K562 (cell line): ENCODE measurements at regions not wholly inside any gene's neighbourhood (a gene's known extent, or its start where the extent isn't known, plus 50 kb on each side); places are given as distances from the start of the nearest gene placed in this dataset.

Source experiments
- ATAC-seq: fragments of 200-7000 bp; cut with Tn5 transposase; 3 replicates; pipeline ENCODE4 v1.9.1; 2020; ENCODE audit warnings: moderate library complexity
- BruUV-seq: library from RNA; stranded (reverse); fragments of 400-500 nt; replicated peaks from 2 replicates; lab custom pipeline; 2021; lab: Mats Ljungman, UMichigan
- CTCF ChIA-PET: fragments of 300-600 bp; formaldehyde crosslinking; extraction: SDS; loops from one replicate; lab custom pipeline; 2021; ENCODE audit warnings: low intra/inter-chr PET ratio; lab: Yijun Ruan, JAX
- POLR2A ChIA-PET: fragments of 300-600, 350-650 bp; sonication (Branson Sonifier 250); formaldehyde crosslinking; extraction: SDS; loops from one replicate; lab custom pipeline; 2021; ENCODE audit warnings: antibody characterized with exemption, inconsistent platforms; lab: Yijun Ruan, JAX
- DNase-seq, 4 experiments: peaks; one replicate each; pipeline versions ENCODE4 v3.0.0 to v3.0.0-alpha.2; 2011 to 2018; ENCODE audit warnings: low spot score in 3 of 4, mixed read lengths in 3 of 4; ENCODE audit errors: extremely low read depth in 1 of 4
- FAIRE-seq: peaks from 2 replicates; lab custom pipeline; 2011; peaks lifted over from hg19 to GRCh38; lab: Jason Lieb, UNC
- H2AFZ ChIP-seq: 2 replicates; pipeline ENCODE4 v1.6.0; 2011; ENCODE audit warnings: low read depth, low read length, control low read depth, inconsistent platforms
- H3K27ac ChIP-seq: fragments of 200-600 bp; 3 replicates; pipeline ENCODE4 v1.8.0; 2011; ENCODE audit warnings: low read depth, mild to moderate bottlenecking, control low read depth, inconsistent platforms, low read length, moderate library complexity, mixed read lengths; ENCODE audit errors: extremely low read depth
- H3K27me3 ChIP-seq, 2 experiments: fragments of 300-600 bp in 1 of 2; 2 replicates in 1 of 2; 3 replicates in 1 of 2; pipeline versions ENCODE4 v1.6.0 to v1.8.0; 2011; ENCODE audit warnings: inconsistent platforms in 2 of 2, low read length in 2 of 2, mild to moderate bottlenecking in 1 of 2, mixed read lengths in 1 of 2, moderate library complexity in 1 of 2; ENCODE audit not compliant: control insufficient read depth in 2 of 2, insufficient read depth in 2 of 2
- H3K36me3 ChIP-seq: fragments of 300-600 bp; 3 replicates; pipeline ENCODE4 v1.8.0; 2011; ENCODE audit warnings: mild to moderate bottlenecking, low read length, inconsistent platforms; ENCODE audit not compliant: control insufficient read depth, insufficient read depth
- H3K4me1 ChIP-seq, 2 experiments: fragments of 200-600 bp in 1 of 2; replicated peaks in 1 of 2; 2 replicates in 1 of 2; 3 replicates in 1 of 2; pipeline versions ENCODE4 v1.5.1 to v1.8.0; 2011; ENCODE audit warnings: inconsistent platforms in 2 of 2, low read length in 2 of 2, mild to moderate bottlenecking in 1 of 2, mixed read lengths in 1 of 2, moderate library complexity in 1 of 2; ENCODE audit not compliant: control insufficient read depth in 2 of 2, insufficient read depth in 2 of 2
- H3K4me2 ChIP-seq: 2 replicates; pipeline ENCODE4 v1.6.1; 2011; ENCODE audit warnings: low read length, control low read depth, inconsistent platforms, mixed read lengths; ENCODE audit not compliant: insufficient read depth
- H3K4me3 ChIP-seq: fragments of 200-600 bp; sonication (generic), shearing (Covaris generic); 2 replicates; pipeline ENCODE4 v1.5.1; 2016; ENCODE audit warnings: control low read depth, inconsistent platforms
- H3K79me2 ChIP-seq: fragments of 200-600 bp; 3 replicates; pipeline ENCODE4 v1.8.0; 2011; ENCODE audit warnings: low read length, inconsistent platforms; ENCODE audit not compliant: control insufficient read depth, insufficient read depth
- H3K9ac ChIP-seq, 2 experiments: 2 replicates each; pipeline versions ENCODE4 v1.6.0 to v1.6.1; 2011; ENCODE audit warnings: low read depth in 2 of 2, low read length in 2 of 2, control low read depth in 1 of 2, inconsistent platforms in 1 of 2, mild to moderate bottlenecking in 1 of 2, mixed read lengths in 1 of 2; ENCODE audit not compliant: insufficient read depth in 1 of 2
- H3K9me1 ChIP-seq: one replicate; pipeline ENCODE4 v1.6.0; 2011; ENCODE audit warnings: inconsistent platforms, mild to moderate bottlenecking, low read length, moderate library complexity; ENCODE audit not compliant: control insufficient read depth, insufficient read depth
- H3K9me3 ChIP-seq: replicated peaks from 2 replicates; pipeline ENCODE4 v1.5.1; 2011; ENCODE audit warnings: low read depth, low read length, inconsistent platforms; ENCODE audit not compliant: control insufficient read depth, insufficient read depth
- H4K20me1 ChIP-seq: replicated peaks from 2 replicates; pipeline ENCODE4 v1.6.1; 2011; ENCODE audit warnings: low read length, inconsistent platforms, mixed read lengths; ENCODE audit not compliant: control insufficient read depth, insufficient read depth
- ARID4B ChIP-seq: sonication (generic); formaldehyde crosslinking; IDR thresholded peaks from 2 replicates; pipeline ENCODE4 v1.8.0; 2022; ENCODE audit warnings: mild to moderate bottlenecking, missing genetic modification reagents
- CLOCK ChIP-seq: fragments of 250-450 bp; sonication (Bioruptor Pico); IDR thresholded peaks from 2 replicates; pipeline ENCODE4 v1.4.0; 2020; ENCODE audit warnings: mild to moderate bottlenecking, moderate library complexity, borderline replicate concordance
- CTBP1 ChIP-seq: fragments of 450-650 bp; IDR thresholded peaks from 2 replicates; pipeline ENCODE4 v1.6.1; 2016; ENCODE audit warnings: borderline replicate concordance
- GABPB2 ChIP-seq: fragments of 250-450 bp; sonication (Bioruptor Pico); conservative IDR thresholded peaks from 2 replicates; pipeline ENCODE4 v1.5.1; 2021; ENCODE audit warnings: mild to moderate bottlenecking
- GTF2B ChIP-seq: IDR thresholded peaks from 2 replicates; pipeline ENCODE4 v1.6.1; 2011; ENCODE audit not compliant: insufficient read length; ENCODE audit errors: extremely low read depth
- HEY1 ChIP-seq: fragments of 250-450 bp; sonication (Bioruptor Pico); IDR thresholded peaks from 2 replicates; pipeline ENCODE4 v1.5.0; 2020; ENCODE audit warnings: mild to moderate bottlenecking, moderate library complexity, borderline replicate concordance
- HNRNPL ChIP-seq: fragments of 200-400 bp; formaldehyde crosslinking; IDR thresholded peaks from 2 replicates; pipeline ENCODE4 v1.6.1; 2017; ENCODE audit warnings: low read depth, mild to moderate bottlenecking, low read length
- NR1H2 ChIP-seq: sonication (generic); formaldehyde crosslinking; IDR thresholded peaks from 2 replicates; pipeline ENCODE4 v1.4.0; 2020; ENCODE audit warnings: mild to moderate bottlenecking, missing genetic modification reagents
- ZBTB2 ChIP-seq: fragments of 450-650 bp; IDR thresholded peaks from 2 replicates; pipeline ENCODE4 v1.6.1; 2016; ENCODE audit warnings: antibody characterized with exemption
- ZBTB8A ChIP-seq: fragments of 450-650 bp; IDR thresholded peaks from 2 replicates; pipeline ENCODE4 v1.6.1; 2018; ENCODE audit warnings: mild to moderate bottlenecking, moderate library complexity; ENCODE audit not compliant: partially characterized antibody
- ZNF175 ChIP-seq: fragments of 200-800 bp; sonication (Bioruptor generic); IDR thresholded peaks from 2 replicates; pipeline ENCODE4 v1.6.1; 2016; ENCODE audit warnings: low read depth, mild to moderate bottlenecking, missing genetic modification characterization, missing compliant biosample characterization
- WGBS: fragments of 100-300 bp; shearing (Covaris generic); methylation state at CpG from one replicate; pipeline ENCODE4 v1.1.6; 2016; ENCODE audit warnings: low coverage, mixed read lengths; ENCODE audit not compliant: insufficient coverage; ENCODE audit errors: missing lambda C conversion rate; 5-methylcytosine and 5-hydroxymethylcytosine counted together
- in situ Hi-C: fragments of 300-500 bp; cut with MboI; formaldehyde crosslinking; loops from 4 replicates; pipeline ENCODE4 v1.15.0; 2018; ENCODE audit warnings: inconsistent platforms, mixed read lengths
- intact Hi-C: fragments of 100-400 bp; cut with micrococcal nuclease; formaldehyde crosslinking; loops from 2 replicates; pipeline ENCODE4 v1.14.2; 2022
- TF ChIP-seq, protein P1 (sequence below): fragments of 250-450 bp; sonication (Bioruptor Pico); IDR thresholded peaks from 2 replicates; pipeline ENCODE4 v1.4.0; 2020; ENCODE audit warnings: mild to moderate bottlenecking

DNA sequence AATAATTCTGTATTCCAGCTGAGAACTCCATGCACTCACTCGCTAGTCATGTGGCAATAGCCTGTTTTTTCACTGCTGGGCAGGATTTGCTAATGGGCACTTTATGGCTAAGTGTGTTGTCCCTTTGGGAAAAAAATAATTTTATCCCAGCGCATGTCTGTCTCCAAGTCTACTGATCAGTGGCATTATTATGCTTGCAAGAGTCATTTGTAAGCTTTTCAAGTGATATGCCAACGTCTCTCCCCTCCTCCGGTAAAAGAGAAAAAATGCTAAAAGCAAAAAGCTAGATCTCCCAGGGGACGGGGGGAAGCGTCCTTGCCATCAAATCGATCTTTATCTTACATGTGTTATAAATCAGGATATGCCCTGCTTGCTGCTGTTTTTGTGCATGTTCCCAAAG is 407.7 kb downstream of the CDH26 start:
- no peak overlapping the region for H2AFZ ChIP-seq
- no peak for DNase-seq
- no peak overlapping the region for H3K4me3 ChIP-seq
- no peaks in the 10 kb centered on the region for H3K79me2 ChIP-seq
- no peaks in the 10 kb centered on the region for H3K36me3 ChIP-seq
- no peak for FAIRE-seq
- H3K4me2 ChIP-seq = no peak overlapping the region
- no peaks in the 10 kb centered on the region for H3K4me1 ChIP-seq
- intact Hi-C loops = no loop called here
- no peaks in the 10 kb centered on the region for H3K9me3 ChIP-seq
- ChIA-PET POLR2A (no interaction called here), CTCF (no interaction called here)
- in situ Hi-C loops = no loop called here
- H4K20me1 ChIP-seq = 0 out of 2 replicates have a peak, but pooled peaks cover 2% of the 10 kb centered on the region
- no peak overlapping the region for H3K27ac ChIP-seq
- BruUV-seq = no TSS peak
- no peaks in the 10 kb centered on the region; a peak in 1 of 5 replicates for H3K27me3 ChIP-seq
- H3K9me1 ChIP-seq = no peaks in the 10 kb centered on the region
- WGBS = 0% methylated on average over 7 of the region's 7 CpGs
- H3K9ac ChIP-seq = no peak overlapping the region
- no peak for ATAC-seq
- no peak for TF ChIP-seq GABPB2 (CRISPR knock-in tag)
- TF ChIP-seq CLOCK (CRISPR knock-in tag) = no peak
- no peak for TF ChIP-seq NR1H2
- no peak for TF ChIP-seq HEY1 (CRISPR knock-in tag)
- no peak for TF ChIP-seq ZBTB2
- TF ChIP-seq ZNF175 = no peak
- TF ChIP-seq HNRNPL = no peak
- TF ChIP-seq, protein P1, sequence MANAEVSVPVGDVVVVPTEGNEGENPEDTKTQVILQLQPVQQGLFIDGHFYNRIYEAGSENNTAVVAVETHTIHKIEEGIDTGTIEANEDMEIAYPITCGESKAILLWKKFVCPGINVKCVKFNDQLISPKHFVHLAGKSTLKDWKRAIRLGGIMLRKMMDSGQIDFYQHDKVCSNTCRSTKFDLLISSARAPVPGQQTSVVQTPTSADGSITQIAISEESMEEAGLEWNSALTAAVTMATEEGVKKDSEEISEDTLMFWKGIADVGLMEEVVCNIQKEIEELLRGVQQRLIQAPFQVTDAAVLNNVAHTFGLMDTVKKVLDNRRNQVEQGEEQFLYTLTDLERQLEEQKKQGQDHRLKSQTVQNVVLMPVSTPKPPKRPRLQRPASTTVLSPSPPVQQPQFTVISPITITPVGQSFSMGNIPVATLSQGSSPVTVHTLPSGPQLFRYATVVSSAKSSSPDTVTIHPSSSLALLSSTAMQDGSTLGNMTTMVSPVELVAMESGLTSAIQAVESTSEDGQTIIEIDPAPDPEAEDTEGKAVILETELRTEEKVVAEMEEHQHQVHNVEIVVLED (CRISPR knock-in tag) = no peak
- TF ChIP-seq ARID4B (CRISPR knock-in tag) = no peak
- no peak for TF ChIP-seq CTBP1
- TF ChIP-seq ZBTB8A = no peak
- TF ChIP-seq GTF2B = no peak
